ENCODE measurements at regions not wholly inside any gene's neighbourhood (a gene's known extent, or its start where the extent isn't known, plus 50 kb on each side); places are given as distances from the start of the nearest gene placed in this dataset.

DNA sequence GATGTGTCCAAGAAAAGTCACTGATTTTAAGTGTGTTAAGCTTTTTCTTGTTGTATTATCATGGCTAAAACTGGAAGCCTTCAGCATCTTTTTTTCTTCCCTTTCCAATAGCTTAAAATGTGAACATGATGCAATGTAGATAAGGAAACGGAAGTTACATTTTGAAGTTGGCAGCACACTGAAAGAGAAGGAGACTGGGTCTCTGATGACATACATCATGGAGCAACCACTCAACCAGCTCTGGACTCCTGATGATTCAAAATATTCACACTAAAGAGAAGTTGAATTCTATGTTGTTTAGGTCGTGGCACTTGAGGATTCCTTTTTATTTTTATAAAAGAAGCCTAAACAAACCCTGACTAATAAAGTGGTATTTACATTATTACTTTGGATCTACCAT is 488.3 kb upstream of the ALCAM start:
- ATAC-seq (no peak), DNase-seq (ENCODE audit: low read depth in 1 of 2, low spot score in 1 of 2) (no peak), FAIRE-seq (no peak)
- H3K27ac ChIP-seq: no peak overlapping the region
- H3K9me3 ChIP-seq: no peaks in the 10 kb centered on the region
- H3K4me2 ChIP-seq: no peak overlapping the region
- 32% methylated on average over 2 of the region's 2 CpGs for WGBS (ENCODE audit: missing lambda C conversion rate)
- TF ChIP-seq RFX5 (IDR thresholded peaks at IDR 0.05) (no peak), ZSCAN20 (CRISPR knock-in tag; IDR thresholded peaks at IDR 0.05) (no peak), FOXS1 (CRISPR knock-in tag; IDR thresholded peaks at IDR 0.05) (no peak), MAFK (IDR thresholded peaks at IDR 0.05; ENCODE audit: partially characterized antibody) (no peak), CHD4 (IDR thresholded peaks at IDR 0.05; ENCODE audit: borderline replicate concordance) (no peak), CBX8 (IDR thresholded peaks at IDR 0.05) (no peak), SREBF2 (IDR thresholded peaks at IDR 0.05) (no peak), HOXA7 (CRISPR knock-in tag; IDR thresholded peaks at IDR 0.05) (no peak), MYC (IDR thresholded peaks at IDR 0.05; ENCODE audit: borderline replicate concordance, low read length) (no peak), EP300 (IDR thresholded peaks at IDR 0.05) (no peak), EHF (CRISPR knock-in tag; IDR thresholded peaks at IDR 0.05) (no peak), CBX2 (IDR thresholded peaks at IDR 0.05; ENCODE audit: borderline replicate concordance, low read depth) (no peak)
- TF ChIP-seq, protein P1, sequence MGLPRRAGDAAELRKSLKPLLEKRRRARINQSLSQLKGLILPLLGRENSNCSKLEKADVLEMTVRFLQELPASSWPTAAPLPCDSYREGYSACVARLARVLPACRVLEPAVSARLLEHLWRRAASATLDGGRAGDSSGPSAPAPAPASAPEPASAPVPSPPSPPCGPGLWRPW (IDR thresholded peaks at IDR 0.05): no peak
- TF ChIP-seq, protein P2, sequence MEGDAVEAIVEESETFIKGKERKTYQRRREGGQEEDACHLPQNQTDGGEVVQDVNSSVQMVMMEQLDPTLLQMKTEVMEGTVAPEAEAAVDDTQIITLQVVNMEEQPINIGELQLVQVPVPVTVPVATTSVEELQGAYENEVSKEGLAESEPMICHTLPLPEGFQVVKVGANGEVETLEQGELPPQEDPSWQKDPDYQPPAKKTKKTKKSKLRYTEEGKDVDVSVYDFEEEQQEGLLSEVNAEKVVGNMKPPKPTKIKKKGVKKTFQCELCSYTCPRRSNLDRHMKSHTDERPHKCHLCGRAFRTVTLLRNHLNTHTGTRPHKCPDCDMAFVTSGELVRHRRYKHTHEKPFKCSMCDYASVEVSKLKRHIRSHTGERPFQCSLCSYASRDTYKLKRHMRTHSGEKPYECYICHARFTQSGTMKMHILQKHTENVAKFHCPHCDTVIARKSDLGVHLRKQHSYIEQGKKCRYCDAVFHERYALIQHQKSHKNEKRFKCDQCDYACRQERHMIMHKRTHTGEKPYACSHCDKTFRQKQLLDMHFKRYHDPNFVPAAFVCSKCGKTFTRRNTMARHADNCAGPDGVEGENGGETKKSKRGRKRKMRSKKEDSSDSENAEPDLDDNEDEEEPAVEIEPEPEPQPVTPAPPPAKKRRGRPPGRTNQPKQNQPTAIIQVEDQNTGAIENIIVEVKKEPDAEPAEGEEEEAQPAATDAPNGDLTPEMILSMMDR (IDR thresholded peaks at IDR 0.05): no peak
- TF ChIP-seq, protein P3, sequence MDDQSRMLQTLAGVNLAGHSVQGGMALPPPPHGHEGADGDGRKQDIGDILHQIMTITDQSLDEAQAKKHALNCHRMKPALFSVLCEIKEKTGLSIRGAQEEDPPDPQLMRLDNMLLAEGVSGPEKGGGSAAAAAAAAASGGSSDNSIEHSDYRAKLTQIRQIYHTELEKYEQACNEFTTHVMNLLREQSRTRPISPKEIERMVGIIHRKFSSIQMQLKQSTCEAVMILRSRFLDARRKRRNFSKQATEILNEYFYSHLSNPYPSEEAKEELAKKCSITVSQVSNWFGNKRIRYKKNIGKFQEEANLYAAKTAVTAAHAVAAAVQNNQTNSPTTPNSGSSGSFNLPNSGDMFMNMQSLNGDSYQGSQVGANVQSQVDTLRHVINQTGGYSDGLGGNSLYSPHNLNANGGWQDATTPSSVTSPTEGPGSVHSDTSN (IDR thresholded peaks at IDR 0.05): no peak
- H3K4me1 ChIP-seq: no peaks in the 10 kb centered on the region
- ChIA-PET CTCF (no interaction called here), POLR2A (no interaction called here)
- H3K4me3 ChIP-seq: no peak overlapping the region

DNA sequence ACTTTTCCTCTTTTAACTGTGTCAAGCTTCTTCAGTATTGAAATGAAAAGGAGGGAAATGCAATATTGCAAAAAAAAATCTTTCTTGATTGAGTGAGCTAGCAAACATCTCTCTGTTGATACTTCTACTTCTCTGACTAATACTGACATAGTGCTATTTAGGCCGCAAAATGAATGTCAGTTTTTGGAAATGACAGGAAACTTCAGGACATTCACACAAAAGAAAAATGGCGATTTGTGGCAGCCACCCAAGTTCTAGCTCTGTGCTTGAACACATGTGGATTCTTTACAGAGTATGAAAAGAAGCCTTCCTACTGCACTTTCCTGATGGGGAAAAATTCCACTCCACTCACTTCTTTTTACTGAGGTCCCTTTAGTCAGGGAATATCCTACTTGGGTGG is 486.8 kb upstream of the ALCAM start:
- H3K4me2 ChIP-seq: no peak overlapping the region
- ATAC-seq: no peak
- TF ChIP-seq RCOR1 (IDR thresholded peaks at IDR 0.05; ENCODE audit: low read depth, low read length) (no peak), POLR2AphosphoS2 (conservative IDR thresholded peaks at IDR 0.05; ENCODE audit: low read length) (no peak), ZSCAN20 (CRISPR knock-in tag; IDR thresholded peaks at IDR 0.05) (no peak), HDAC2 (IDR thresholded peaks at IDR 0.05) (no peak), POLR2A (IDR thresholded peaks at IDR 0.05; ENCODE audit: low read length) (no peak), EP300 (IDR thresholded peaks at IDR 0.05) (no peak), FOSB (CRISPR knock-in tag; IDR thresholded peaks at IDR 0.05) (no peak), BHLHE40 (IDR thresholded peaks at IDR 0.05; ENCODE audit: low read depth, low read length) (no peak), RFX5 (IDR thresholded peaks at IDR 0.05) (no peak), RARB (CRISPR knock-in tag; IDR thresholded peaks at IDR 0.05) (no peak), CBX2 (IDR thresholded peaks at IDR 0.05; ENCODE audit: borderline replicate concordance, low read depth) (no peak), MAFK (IDR thresholded peaks at IDR 0.05; ENCODE audit: partially characterized antibody) (no peak), MYC (IDR thresholded peaks at IDR 0.05; ENCODE audit: borderline replicate concordance, low read length) (no peak), FOXS1 (CRISPR knock-in tag; IDR thresholded peaks at IDR 0.05) (no peak)
- TF ChIP-seq, protein P4, sequence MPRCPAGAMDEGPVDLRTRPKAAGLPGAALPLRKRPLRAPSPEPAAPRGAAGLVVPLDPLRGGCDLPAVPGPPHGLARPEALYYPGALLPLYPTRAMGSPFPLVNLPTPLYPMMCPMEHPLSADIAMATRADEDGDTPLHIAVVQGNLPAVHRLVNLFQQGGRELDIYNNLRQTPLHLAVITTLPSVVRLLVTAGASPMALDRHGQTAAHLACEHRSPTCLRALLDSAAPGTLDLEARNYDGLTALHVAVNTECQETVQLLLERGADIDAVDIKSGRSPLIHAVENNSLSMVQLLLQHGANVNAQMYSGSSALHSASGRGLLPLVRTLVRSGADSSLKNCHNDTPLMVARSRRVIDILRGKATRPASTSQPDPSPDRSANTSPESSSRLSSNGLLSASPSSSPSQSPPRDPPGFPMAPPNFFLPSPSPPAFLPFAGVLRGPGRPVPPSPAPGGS (IDR thresholded peaks at IDR 0.05): no peak
- TF ChIP-seq, protein P5, sequence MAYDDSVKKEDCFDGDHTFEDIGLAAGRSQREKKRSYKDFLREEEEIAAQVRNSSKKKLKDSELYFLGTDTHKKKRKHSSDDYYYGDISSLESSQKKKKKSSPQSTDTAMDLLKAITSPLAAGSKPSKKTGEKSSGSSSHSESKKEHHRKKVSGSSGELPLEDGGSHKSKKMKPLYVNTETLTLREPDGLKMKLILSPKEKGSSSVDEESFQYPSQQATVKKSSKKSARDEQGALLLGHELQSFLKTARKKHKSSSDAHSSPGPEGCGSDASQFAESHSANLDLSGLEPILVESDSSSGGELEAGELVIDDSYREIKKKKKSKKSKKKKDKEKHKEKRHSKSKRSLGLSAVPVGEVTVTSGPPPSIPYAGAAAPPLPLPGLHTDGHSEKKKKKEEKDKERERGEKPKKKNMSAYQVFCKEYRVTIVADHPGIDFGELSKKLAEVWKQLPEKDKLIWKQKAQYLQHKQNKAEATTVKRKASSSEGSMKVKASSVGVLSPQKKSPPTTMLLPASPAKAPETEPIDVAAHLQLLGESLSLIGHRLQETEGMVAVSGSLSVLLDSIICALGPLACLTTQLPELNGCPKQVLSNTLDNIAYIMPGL (CRISPR knock-in tag; IDR thresholded peaks at IDR 0.05; ENCODE audit: borderline replicate concordance): no peak
- TF ChIP-seq, protein P6, sequence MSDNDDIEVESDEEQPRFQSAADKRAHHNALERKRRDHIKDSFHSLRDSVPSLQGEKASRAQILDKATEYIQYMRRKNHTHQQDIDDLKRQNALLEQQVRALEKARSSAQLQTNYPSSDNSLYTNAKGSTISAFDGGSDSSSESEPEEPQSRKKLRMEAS (IDR thresholded peaks at IDR 0.05): no peak
- WGBS (ENCODE audit: missing lambda C conversion rate): 50% methylated on average over 2 of the region's 2 CpGs
- no peak overlapping the region for H3K4me3 ChIP-seq
- ChIA-PET CTCF (no interaction called here), POLR2A (no interaction called here)
- no peak overlapping the region for H3K27ac ChIP-seq
- no peak for FAIRE-seq
- no peak for DNase-seq (ENCODE audit: low read depth in 1 of 2, low spot score in 1 of 2)
- no peaks in the 10 kb centered on the region for H3K9me3 ChIP-seq
- no peaks in the 10 kb centered on the region for H3K4me1 ChIP-seq

All from A549 (cell line).